ENCODE measurements at regions not wholly inside any gene's neighbourhood (a gene's known extent, or its start where the extent isn't known, plus 50 kb on each side); places are given as distances from the start of the nearest gene placed in this dataset.

- no peak overlapping the region for H3K9ac ChIP-seq (ENCODE audit: low read depth in 2 of 2, low read length in 2 of 2)
- H3K27me3 ChIP-seq, result no peaks in the 10 kb centered on the region
- no peak overlapping the region for H3K4me3 ChIP-seq
- H3K36me3 ChIP-seq, result no peaks in the 10 kb centered on the region
- H3K4me1 ChIP-seq, result no peaks in the 10 kb centered on the region
- TF ChIP-seq, protein P1, sequence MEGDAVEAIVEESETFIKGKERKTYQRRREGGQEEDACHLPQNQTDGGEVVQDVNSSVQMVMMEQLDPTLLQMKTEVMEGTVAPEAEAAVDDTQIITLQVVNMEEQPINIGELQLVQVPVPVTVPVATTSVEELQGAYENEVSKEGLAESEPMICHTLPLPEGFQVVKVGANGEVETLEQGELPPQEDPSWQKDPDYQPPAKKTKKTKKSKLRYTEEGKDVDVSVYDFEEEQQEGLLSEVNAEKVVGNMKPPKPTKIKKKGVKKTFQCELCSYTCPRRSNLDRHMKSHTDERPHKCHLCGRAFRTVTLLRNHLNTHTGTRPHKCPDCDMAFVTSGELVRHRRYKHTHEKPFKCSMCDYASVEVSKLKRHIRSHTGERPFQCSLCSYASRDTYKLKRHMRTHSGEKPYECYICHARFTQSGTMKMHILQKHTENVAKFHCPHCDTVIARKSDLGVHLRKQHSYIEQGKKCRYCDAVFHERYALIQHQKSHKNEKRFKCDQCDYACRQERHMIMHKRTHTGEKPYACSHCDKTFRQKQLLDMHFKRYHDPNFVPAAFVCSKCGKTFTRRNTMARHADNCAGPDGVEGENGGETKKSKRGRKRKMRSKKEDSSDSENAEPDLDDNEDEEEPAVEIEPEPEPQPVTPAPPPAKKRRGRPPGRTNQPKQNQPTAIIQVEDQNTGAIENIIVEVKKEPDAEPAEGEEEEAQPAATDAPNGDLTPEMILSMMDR (IDR thresholded peaks at IDR 0.05), result no peak
- H3K9me3 ChIP-seq, result no peaks in the 10 kb centered on the region
- no peak for DNase-seq
- intact Hi-C loops (cut with DNase I), result no loop called here
- H3K27ac ChIP-seq, result no peak overlapping the region
Observed at GRCh38 chr5:56683733-56684132, 131.6 kb upstream of the MAP3K1 start.

DNA sequence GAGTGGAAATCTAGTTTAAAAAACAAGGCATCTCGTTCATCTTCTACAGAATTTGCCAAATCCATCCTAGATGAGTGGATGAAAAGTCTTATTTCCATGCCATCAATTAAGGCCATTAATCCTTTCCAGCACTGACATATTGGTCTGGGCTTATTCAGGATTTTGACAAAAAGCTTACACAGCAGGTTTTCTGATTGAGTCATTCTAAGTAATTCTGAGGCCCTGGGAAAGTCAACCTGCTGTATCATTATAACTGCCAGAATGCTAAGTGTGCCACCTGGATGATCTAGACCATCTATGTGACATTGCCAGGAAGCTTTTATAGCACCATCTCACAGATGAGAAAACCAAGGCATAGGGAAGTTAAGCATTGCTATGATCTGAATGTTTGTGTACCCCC lies 132.1 kb upstream of the MAP3K1 start:
- no peak overlapping the region for H3K27ac ChIP-seq
- no peaks in the 10 kb centered on the region for H3K27me3 ChIP-seq
- H3K9ac ChIP-seq (ENCODE audit: low read depth in 2 of 2, low read length in 2 of 2), result no peak overlapping the region
- no peaks in the 10 kb centered on the region for H3K4me1 ChIP-seq
- H3K4me3 ChIP-seq, result no peak overlapping the region
- TF ChIP-seq, protein P1 (IDR thresholded peaks at IDR 0.05), result no peak
- no peaks in the 10 kb centered on the region for H3K36me3 ChIP-seq
- intact Hi-C loops (cut with DNase I), result no loop called here
- no peaks in the 10 kb centered on the region for H3K9me3 ChIP-seq
- DNase-seq, result no peak

GRCh38 chr5:56681346-56681745 lies 134.0 kb upstream of the MAP3K1 start:
- no peak overlapping the region for H3K9ac ChIP-seq (ENCODE audit: low read depth in 2 of 2, low read length in 2 of 2)
- H3K4me1 ChIP-seq, result no peaks in the 10 kb centered on the region
- H3K36me3 ChIP-seq, result no peaks in the 10 kb centered on the region
- no peaks in the 10 kb centered on the region for H3K9me3 ChIP-seq
- TF ChIP-seq, protein P1 (IDR thresholded peaks at IDR 0.05), result no peak
- no peaks in the 10 kb centered on the region for H3K27me3 ChIP-seq
- intact Hi-C loops (cut with DNase I), result no loop called here
- no peak overlapping the region for H3K4me3 ChIP-seq
- no peak overlapping the region for H3K27ac ChIP-seq
- no peak for DNase-seq

GRCh38 chr5:56680731-56681130 lies 134.6 kb upstream of the MAP3K1 start:
- no peak overlapping the region for H3K27ac ChIP-seq
- H3K9me3 ChIP-seq, result no peaks in the 10 kb centered on the region
- TF ChIP-seq, protein P1 (IDR thresholded peaks at IDR 0.05), result no peak
- H3K9ac ChIP-seq (ENCODE audit: low read depth in 2 of 2, low read length in 2 of 2), result no peak overlapping the region
- H3K4me1 ChIP-seq, result no peaks in the 10 kb centered on the region
- H3K36me3 ChIP-seq, result no peaks in the 10 kb centered on the region
- no peak for DNase-seq
- intact Hi-C loops (cut with DNase I), result no loop called here
- no peak overlapping the region for H3K4me3 ChIP-seq
- no peaks in the 10 kb centered on the region for H3K27me3 ChIP-seq

- TF ChIP-seq, protein P1 (IDR thresholded peaks at IDR 0.05), result no peak
- H3K4me3 ChIP-seq, result no peak overlapping the region
- no peaks in the 10 kb centered on the region for H3K27me3 ChIP-seq
- DNase-seq, result no peak
- no peaks in the 10 kb centered on the region for H3K4me1 ChIP-seq
- H3K9me3 ChIP-seq, result no peaks in the 10 kb centered on the region
- no peak overlapping the region for H3K27ac ChIP-seq
- intact Hi-C loops (cut with DNase I), result no loop called here
- no peaks in the 10 kb centered on the region for H3K36me3 ChIP-seq
- H3K9ac ChIP-seq (ENCODE audit: low read depth in 2 of 2, low read length in 2 of 2), result no peak overlapping the region
Observed at GRCh38 chr5:56677690-56678305, 137.6 kb upstream of the MAP3K1 start.

Data from colonic mucosa (tissue), 4 donors.